ENCODE measurements at regions not wholly inside any gene's neighbourhood (a gene's known extent, or its start where the extent isn't known, plus 50 kb on each side); places are given as distances from the start of the nearest gene placed in this dataset.

DNA sequence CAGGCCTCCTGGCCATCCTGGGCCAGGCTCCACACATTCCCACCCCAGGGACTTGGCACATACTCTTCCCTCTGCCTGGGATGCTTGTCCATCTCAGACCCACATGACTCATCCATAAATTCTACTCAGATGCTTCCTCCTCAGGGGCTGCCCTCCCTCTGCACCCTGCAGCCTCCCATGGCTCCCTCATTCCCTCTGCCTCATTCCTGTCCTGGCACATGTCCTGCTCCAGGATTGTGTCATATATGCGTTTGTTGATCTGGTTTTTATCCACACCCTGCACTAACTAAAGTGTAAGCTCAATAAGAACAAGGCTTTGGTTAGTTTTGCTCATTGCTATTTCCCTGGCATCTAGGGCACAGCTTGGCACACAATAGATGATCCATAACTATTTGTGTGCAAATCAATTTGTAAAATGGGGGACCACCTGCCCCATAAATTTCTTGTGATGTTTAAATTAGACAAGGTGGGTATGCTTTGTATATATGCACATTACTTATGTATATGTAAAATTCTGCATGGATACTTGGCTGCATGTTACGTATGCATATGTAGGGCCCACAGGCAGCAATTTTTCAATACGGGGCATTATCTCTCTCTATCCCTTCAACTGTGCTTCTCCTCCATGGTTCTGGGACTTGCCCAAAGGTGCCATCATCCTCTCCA lies 191.4 kb downstream of the PTPRU start:
- no peak for DNase-seq (ENCODE audit: low spot score)
- H3K4me1 Mint-ChIP-seq (ENCODE audit: low read depth), result no peaks in the 10 kb centered on the region
- H3K36me3 Mint-ChIP-seq (ENCODE audit: low read depth), result no peaks in the 10 kb centered on the region
- peaks cover 21% of the 10 kb centered on the region for H3K27me3 Mint-ChIP-seq (ENCODE audit: low read depth)
- no peak overlapping the region for H3K27ac Mint-ChIP-seq (ENCODE audit: unreplicated experiment)
- H3K9me3 Mint-ChIP-seq (ENCODE audit: low read depth), result peaks cover 11% of the 10 kb centered on the region
- TF ChIP-seq, protein P1, sequence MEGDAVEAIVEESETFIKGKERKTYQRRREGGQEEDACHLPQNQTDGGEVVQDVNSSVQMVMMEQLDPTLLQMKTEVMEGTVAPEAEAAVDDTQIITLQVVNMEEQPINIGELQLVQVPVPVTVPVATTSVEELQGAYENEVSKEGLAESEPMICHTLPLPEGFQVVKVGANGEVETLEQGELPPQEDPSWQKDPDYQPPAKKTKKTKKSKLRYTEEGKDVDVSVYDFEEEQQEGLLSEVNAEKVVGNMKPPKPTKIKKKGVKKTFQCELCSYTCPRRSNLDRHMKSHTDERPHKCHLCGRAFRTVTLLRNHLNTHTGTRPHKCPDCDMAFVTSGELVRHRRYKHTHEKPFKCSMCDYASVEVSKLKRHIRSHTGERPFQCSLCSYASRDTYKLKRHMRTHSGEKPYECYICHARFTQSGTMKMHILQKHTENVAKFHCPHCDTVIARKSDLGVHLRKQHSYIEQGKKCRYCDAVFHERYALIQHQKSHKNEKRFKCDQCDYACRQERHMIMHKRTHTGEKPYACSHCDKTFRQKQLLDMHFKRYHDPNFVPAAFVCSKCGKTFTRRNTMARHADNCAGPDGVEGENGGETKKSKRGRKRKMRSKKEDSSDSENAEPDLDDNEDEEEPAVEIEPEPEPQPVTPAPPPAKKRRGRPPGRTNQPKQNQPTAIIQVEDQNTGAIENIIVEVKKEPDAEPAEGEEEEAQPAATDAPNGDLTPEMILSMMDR (IDR thresholded peaks at IDR 0.05), result no peak
- no peak overlapping the region for H3K4me3 Mint-ChIP-seq (ENCODE audit: unreplicated experiment)

DNA sequence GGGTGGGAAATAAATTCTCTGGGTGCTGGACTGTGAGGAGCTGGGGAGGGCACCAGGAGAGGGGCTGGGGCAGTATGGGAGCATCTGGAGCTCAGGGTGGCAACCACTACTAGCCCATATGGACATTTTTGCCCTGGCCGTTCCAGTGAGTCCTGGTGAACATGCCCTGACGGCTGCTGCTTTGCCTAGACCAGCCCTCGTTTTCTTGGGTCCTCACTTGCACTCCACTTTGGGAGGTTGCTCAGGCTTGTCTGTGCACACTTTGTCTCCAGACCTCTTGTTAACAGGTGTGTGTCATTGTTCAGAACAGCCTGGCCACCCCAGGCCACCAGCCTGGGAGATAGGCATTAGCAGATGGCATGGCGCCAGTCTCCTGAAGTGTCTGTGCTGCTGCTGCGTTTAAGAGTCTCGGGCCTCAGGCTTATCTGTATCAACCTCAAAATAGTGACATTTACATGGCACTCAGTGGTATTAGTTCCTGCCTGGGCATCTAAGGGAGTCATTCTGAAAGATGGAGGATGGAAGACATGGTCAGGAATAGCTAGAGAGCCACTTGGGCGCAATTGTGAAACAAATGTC lies 190.5 kb downstream of the PTPRU start:
- Mint-ChIP-seq H3K4me3 (ENCODE audit: unreplicated experiment) (no peak overlapping the region), H3K9me3 (ENCODE audit: low read depth) (peaks cover 13% of the 10 kb centered on the region), H3K4me1 (ENCODE audit: low read depth) (no peaks in the 10 kb centered on the region), H3K36me3 (ENCODE audit: low read depth) (no peaks in the 10 kb centered on the region), H3K27me3 (ENCODE audit: low read depth) (peaks cover 24% of the 10 kb centered on the region), H3K27ac (ENCODE audit: unreplicated experiment) (no peak overlapping the region)
- TF ChIP-seq, protein P1 (IDR thresholded peaks at IDR 0.05), result no peak
- no peak for DNase-seq (ENCODE audit: low spot score)

DNA sequence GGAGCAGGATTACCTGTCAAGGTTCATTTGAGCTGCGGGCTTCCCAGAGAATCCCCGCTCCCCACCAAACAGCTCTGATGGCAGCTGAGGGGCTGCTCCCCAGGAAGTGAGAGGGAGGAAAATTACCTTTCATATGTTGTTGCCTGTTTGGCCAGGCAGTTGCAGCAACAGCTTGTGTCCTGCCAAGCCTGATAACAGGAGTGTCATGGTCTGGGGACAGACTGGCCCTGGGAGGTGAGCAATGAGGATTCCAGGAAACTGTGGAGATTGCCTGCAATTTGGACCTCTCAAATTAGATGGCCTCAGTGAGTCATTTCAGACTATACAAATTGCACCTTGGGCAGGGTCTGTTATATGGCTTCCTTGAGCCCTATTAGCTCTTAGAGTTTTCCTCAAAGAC lies 189.3 kb downstream of the PTPRU start:
- TF ChIP-seq, protein P1 (IDR thresholded peaks at IDR 0.05), result no peak
- no peak for DNase-seq (ENCODE audit: low spot score)
- no peaks in the 10 kb centered on the region for H3K4me1 Mint-ChIP-seq (ENCODE audit: low read depth)
- H3K9me3 Mint-ChIP-seq (ENCODE audit: low read depth), result peaks cover 12% of the 10 kb centered on the region
- peaks cover 2% of the 10 kb centered on the region for H3K36me3 Mint-ChIP-seq (ENCODE audit: low read depth)
- peaks cover 28% of the 10 kb centered on the region for H3K27me3 Mint-ChIP-seq (ENCODE audit: low read depth)
- H3K4me3 Mint-ChIP-seq (ENCODE audit: unreplicated experiment), result no peak overlapping the region
- no peak overlapping the region for H3K27ac Mint-ChIP-seq (ENCODE audit: unreplicated experiment)

- no peak overlapping the region for H3K27ac Mint-ChIP-seq (ENCODE audit: unreplicated experiment)
- H3K4me1 Mint-ChIP-seq (ENCODE audit: low read depth), result no peaks in the 10 kb centered on the region
- TF ChIP-seq, protein P1 (IDR thresholded peaks at IDR 0.05), result no peak
- no peak overlapping the region for H3K4me3 Mint-ChIP-seq (ENCODE audit: unreplicated experiment)
- no peak for DNase-seq (ENCODE audit: low spot score)
- peaks cover 26% of the 10 kb centered on the region for H3K27me3 Mint-ChIP-seq (ENCODE audit: low read depth)
- H3K36me3 Mint-ChIP-seq (ENCODE audit: low read depth), result peaks cover 3% of the 10 kb centered on the region
- peaks cover 15% of the 10 kb centered on the region for H3K9me3 Mint-ChIP-seq (ENCODE audit: low read depth)
Measured at GRCh38 chr1:29424266-29424665, 187.9 kb downstream of the PTPRU start.

GRCh38 chr1:29420202-29420601 lies 183.9 kb downstream of the PTPRU start:
- Mint-ChIP-seq H3K27me3 (ENCODE audit: low read depth) (peaks cover 43% of the 10 kb centered on the region), H3K36me3 (ENCODE audit: low read depth) (peaks cover 3% of the 10 kb centered on the region), H3K4me1 (ENCODE audit: low read depth) (no peaks in the 10 kb centered on the region), H3K27ac (ENCODE audit: unreplicated experiment) (no peak overlapping the region), H3K9me3 (ENCODE audit: low read depth) (peaks cover 15% of the 10 kb centered on the region), H3K4me3 (ENCODE audit: unreplicated experiment) (no peak overlapping the region)
- TF ChIP-seq, protein P1 (IDR thresholded peaks at IDR 0.05), result no peak
- no peak for DNase-seq (ENCODE audit: low spot score)
